ENCODE measurements at regions not wholly inside any gene's neighbourhood (a gene's known extent, or its start where the extent isn't known, plus 50 kb on each side); places are given as distances from the start of the nearest gene placed in this dataset.

DNA sequence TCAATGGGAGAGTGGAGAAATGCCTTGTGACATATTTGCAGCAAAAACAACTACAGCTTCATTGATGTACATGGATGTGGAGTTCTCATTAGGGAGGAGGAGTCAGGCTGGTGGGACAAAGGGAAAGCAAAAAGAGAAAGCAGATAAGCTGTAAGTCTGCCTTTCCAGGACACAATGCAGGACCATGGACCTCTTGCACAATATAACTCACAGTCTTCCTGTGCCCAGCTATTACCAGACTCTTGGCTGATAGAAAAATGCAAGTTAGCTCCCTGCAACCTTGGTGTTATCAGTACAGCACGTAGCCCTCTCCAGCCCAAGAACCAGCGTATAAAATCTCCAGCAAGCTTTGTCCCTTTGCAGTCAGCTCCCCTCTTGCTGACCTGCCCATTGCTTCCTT lies 232.3 kb downstream of the NFATC2 start:
- Histone ChIP-seq H3K36me3 (no peaks in the 10 kb centered on the region), H3K27me3 (peaks cover 0 to 8% of the 10 kb centered on the region in 2 donors), H3K4me1 (peaks cover 0 to 7% (median 0%) of the 10 kb centered on the region in 4 donors), H3K4me3 (no peak overlapping the region), H3K9me3 (no peaks in the 10 kb centered on the region), H3K27ac (no peak overlapping the region)
- DNase-seq, result no peak
- intact Hi-C loops (cut with DNase I; ENCODE audit: low total_unique reads), result no loop called here
- TF ChIP-seq, protein P1, sequence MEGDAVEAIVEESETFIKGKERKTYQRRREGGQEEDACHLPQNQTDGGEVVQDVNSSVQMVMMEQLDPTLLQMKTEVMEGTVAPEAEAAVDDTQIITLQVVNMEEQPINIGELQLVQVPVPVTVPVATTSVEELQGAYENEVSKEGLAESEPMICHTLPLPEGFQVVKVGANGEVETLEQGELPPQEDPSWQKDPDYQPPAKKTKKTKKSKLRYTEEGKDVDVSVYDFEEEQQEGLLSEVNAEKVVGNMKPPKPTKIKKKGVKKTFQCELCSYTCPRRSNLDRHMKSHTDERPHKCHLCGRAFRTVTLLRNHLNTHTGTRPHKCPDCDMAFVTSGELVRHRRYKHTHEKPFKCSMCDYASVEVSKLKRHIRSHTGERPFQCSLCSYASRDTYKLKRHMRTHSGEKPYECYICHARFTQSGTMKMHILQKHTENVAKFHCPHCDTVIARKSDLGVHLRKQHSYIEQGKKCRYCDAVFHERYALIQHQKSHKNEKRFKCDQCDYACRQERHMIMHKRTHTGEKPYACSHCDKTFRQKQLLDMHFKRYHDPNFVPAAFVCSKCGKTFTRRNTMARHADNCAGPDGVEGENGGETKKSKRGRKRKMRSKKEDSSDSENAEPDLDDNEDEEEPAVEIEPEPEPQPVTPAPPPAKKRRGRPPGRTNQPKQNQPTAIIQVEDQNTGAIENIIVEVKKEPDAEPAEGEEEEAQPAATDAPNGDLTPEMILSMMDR (IDR thresholded peaks at IDR 0.05), result no peak

GRCh38 chr20:51309128-51309527 lies 233.4 kb downstream of the NFATC2 start:
- TF ChIP-seq, protein P1 (IDR thresholded peaks at IDR 0.05), result no peak
- no peak overlapping the region for H3K27ac ChIP-seq

DNA sequence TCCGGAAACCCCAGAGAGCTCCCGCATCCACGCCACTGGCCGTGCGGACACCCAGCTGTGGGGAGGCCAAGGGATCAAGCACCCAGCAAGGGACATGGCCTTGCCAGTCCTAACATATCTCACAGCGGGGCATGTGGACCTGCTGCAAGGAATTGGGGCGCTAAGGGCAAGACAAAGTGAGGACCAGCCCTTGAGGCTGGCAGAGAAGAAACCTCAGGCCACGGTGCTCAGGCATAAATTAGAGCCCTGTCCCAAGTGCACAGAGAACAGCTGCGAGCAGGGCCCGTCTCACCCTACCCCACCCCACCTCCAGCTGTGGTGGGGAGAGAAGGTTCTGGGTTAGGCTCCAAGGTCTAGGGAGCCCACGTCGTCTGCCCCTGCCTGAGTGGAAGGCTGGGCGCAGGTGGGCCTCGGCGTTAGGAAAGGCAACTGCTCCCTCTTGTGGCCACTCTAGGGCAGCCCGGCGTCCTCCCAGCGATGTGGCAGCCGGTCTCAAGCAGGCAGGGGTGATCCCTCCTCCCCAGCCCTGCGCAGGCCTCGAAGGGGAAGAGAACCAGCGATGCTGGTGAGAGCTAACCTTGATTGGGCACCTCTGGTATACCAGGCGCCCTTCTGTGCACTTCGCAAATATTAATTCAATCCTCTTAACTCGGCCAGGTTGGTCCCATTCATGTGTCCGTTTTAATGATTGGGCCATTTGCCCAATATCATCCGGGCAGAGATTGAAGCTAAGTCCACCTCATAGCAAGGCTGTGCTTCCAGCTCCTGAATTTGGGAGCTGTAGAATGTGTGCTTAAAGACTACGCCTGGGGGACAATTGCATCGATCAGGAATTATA lies 235.8 kb downstream of the NFATC2 start:
- H3K9me3 ChIP-seq, result no peaks in the 10 kb centered on the region
- intact Hi-C loops (cut with DNase I; ENCODE audit: low total_unique reads), result loop anchor here (5.0 kb wide), 1 partner anchor 319 kb away; no protein-coding TSS in a partner anchor
- no peak overlapping the region for H3K4me3 ChIP-seq
- TF ChIP-seq, protein P1 (IDR thresholded peaks at IDR 0.05), result peak; percentile 84 to 85
- peaks cover 0 to 4% of the 10 kb centered on the region in 2 donors for H3K27me3 ChIP-seq
- peaks cover 0 to 7% (median 0%) of the 10 kb centered on the region in 4 donors for H3K4me1 ChIP-seq
- DNase-seq, result peak; percentile 61 to 77
- no peak overlapping the region for H3K27ac ChIP-seq
- H3K36me3 ChIP-seq, result no peaks in the 10 kb centered on the region

More at GRCh38 chr20:51309128-51309527, 233.4 kb downstream of the NFATC2 start:
- H3K36me3 ChIP-seq, result no peaks in the 10 kb centered on the region
- DNase-seq, result no peak
- H3K9me3 ChIP-seq, result no peaks in the 10 kb centered on the region
- intact Hi-C loops (cut with DNase I; ENCODE audit: low total_unique reads), result loop anchor here (5.0 kb wide), 1 partner anchor 322 kb away; no protein-coding TSS in a partner anchor
- H3K4me3 ChIP-seq, result no peak overlapping the region
- H3K27me3 ChIP-seq, result peaks cover 0 to 8% of the 10 kb centered on the region in 2 donors
- peaks cover 0 to 7% (median 0%) of the 10 kb centered on the region in 4 donors for H3K4me1 ChIP-seq

- H3K4me3 ChIP-seq, result no peak overlapping the region
- DNase-seq, result no peak
- no peak overlapping the region for H3K27ac ChIP-seq
- H3K36me3 ChIP-seq, result no peaks in the 10 kb centered on the region
- peaks cover 0 to 7% (median 0%) of the 10 kb centered on the region in 4 donors for H3K4me1 ChIP-seq
- H3K27me3 ChIP-seq, result peaks cover 0 to 4% of the 10 kb centered on the region in 2 donors
- TF ChIP-seq, protein P1 (IDR thresholded peaks at IDR 0.05), result no peak
- intact Hi-C loops (cut with DNase I; ENCODE audit: low total_unique reads), result loop anchor here (5.0 kb wide), 1 partner anchor 319 kb away; no protein-coding TSS in a partner anchor
- no peaks in the 10 kb centered on the region for H3K9me3 ChIP-seq
These were observed 236.4 kb downstream of the NFATC2 start for GRCh38 chr20:51306081-51306480.

- Histone ChIP-seq H3K27me3 (peaks cover 0 to 4% of the 10 kb centered on the region in 2 donors), H3K4me1 (peaks cover 0 to 7% (median 0%) of the 10 kb centered on the region in 4 donors), H3K9me3 (no peaks in the 10 kb centered on the region), H3K36me3 (no peaks in the 10 kb centered on the region), H3K27ac (no peak overlapping the region), H3K4me3 (no peak overlapping the region)
- TF ChIP-seq, protein P1 (IDR thresholded peaks at IDR 0.05), result no peak
- no peak for DNase-seq
- intact Hi-C loops (cut with DNase I; ENCODE audit: low total_unique reads), result loop anchor here (5.0 kb wide), 1 partner anchor 318 kb away; no protein-coding TSS in a partner anchor
These were observed 237.0 kb downstream of the NFATC2 start for GRCh38 chr20:51305316-51306052.
